HEK293T (cell line): ENCODE measurements at regions not wholly inside any gene's neighbourhood (a gene's known extent, or its start where the extent isn't known, plus 50 kb on each side); places are given as distances from the start of the nearest gene placed in this dataset.

ENCODE experiments used
- BHLHE40 ChIP-seq: fragments of 450-650 bp; IDR thresholded peaks from 2 replicates; pipeline ENCODE4 v1.6.1; 2016; ENCODE audit warnings: mild to moderate bottlenecking, moderate library complexity, borderline replicate concordance
- CTBP1 ChIP-seq: fragments of 450-650 bp; IDR thresholded peaks from 2 replicates; pipeline ENCODE4 v1.6.1; 2016; ENCODE audit warnings: borderline replicate concordance
- ELF4 ChIP-seq: fragments of 450-650 bp; IDR thresholded peaks from 2 replicates; pipeline ENCODE4 v1.6.1; 2017; ENCODE audit warnings: antibody characterized with exemption
- FOXM1 ChIP-seq: fragments of 450-650 bp; IDR thresholded peaks from 2 replicates; pipeline ENCODE4 v1.6.1; 2017; ENCODE audit warnings: mild to moderate bottlenecking, borderline replicate concordance
- HDGF ChIP-seq: fragments of 450-650 bp; IDR thresholded peaks from 2 replicates; pipeline ENCODE4 v1.6.1; 2017; ENCODE audit warnings: antibody characterized with exemption, borderline replicate concordance
- NFRKB ChIP-seq: fragments of 450-650 bp; IDR thresholded peaks from 2 replicates; pipeline ENCODE4 v1.6.1; 2016; ENCODE audit warnings: mild to moderate bottlenecking, moderate library complexity
- SUZ12 ChIP-seq: fragments of 450-650 bp; IDR thresholded peaks from 2 replicates; pipeline ENCODE4 v1.6.1; 2016; ENCODE audit warnings: mild to moderate bottlenecking
- TARDBP ChIP-seq: fragments of 450-650 bp; IDR thresholded peaks from 2 replicates; pipeline ENCODE4 v1.6.1; 2016

DNA sequence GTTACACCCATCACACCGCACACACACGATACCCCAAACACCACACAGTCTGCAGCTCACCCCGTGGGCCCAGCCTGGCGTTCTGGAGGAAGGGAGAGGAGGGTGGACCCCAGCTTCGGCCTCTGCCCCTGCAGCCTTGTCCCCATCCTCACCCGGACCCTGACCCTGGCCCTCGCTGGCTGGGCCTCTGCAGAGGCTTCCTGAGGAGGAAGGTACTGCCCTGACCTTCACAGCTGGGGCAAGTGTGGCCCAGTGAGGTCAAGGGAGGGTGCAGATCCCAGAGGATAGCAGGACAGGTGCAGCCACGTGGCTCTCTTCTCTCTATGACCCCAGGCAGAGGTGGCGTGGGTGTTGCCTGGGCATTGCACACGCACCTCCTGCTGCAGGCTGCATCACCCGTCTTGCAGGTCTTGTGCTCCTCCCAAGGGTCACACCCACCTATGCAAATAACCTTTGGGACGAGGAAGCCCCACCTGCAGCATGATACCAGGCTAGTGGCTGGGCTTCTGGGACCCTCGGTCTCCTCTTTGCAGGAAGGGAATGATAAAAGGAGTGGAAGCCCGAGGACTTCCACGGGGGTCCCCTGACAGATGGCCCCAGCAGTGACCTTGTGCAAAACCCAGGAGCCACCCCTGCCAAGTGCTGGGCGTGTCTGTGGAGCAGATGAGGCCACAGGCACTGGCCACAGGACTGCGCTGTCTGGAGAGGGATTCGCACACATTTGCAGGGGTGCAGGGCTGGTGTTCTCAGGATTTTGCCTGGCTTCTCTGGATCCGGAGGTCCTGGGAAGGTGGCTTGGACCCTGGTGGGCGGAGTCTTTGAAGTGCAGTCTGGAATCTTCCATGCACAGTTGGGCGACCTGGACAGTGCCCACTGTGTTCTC lies 1241.5 kb downstream of the BRD1 start:
- TF ChIP-seq FOXM1, result no peak
- TF ChIP-seq SUZ12, result no peak
- no peak for TF ChIP-seq TARDBP
- TF ChIP-seq CTBP1, result no peak
- no peak for TF ChIP-seq HDGF
- no peak for TF ChIP-seq BHLHE40
- no peak for TF ChIP-seq ELF4
- no peak for TF ChIP-seq NFRKB
